Astrocyte (in vitro differentiated cells and primary cell): ENCODE measurements at regions not wholly inside any gene's neighbourhood (a gene's known extent, or its start where the extent isn't known, plus 50 kb on each side); places are given as distances from the start of the nearest gene placed in this dataset.
A peak's percentile ranks its signal among the peaks of the same experiment; 100 is the strongest.

Source experiments
- DNase-seq: peaks from one replicate; pipeline ENCODE4 v3.0.0-alpha.2; 2010; ENCODE audit warnings: low read depth
- FAIRE-seq: peaks from 2 replicates; lab custom pipeline; 2011; peaks lifted over from hg19 to GRCh38; lab: Jason Lieb, UNC
- H2AFZ ChIP-seq: 2 replicates; pipeline ENCODE4 v1.6.0; 2012; ENCODE audit warnings: low read depth, low read length, inconsistent platforms
- H3K27ac ChIP-seq: 2 replicates; pipeline ENCODE4 v1.5.1; 2011; ENCODE audit warnings: low read depth, low read length, inconsistent platforms
- H3K27me3 ChIP-seq: 2 replicates; pipeline ENCODE4 v1.6.0; 2011; ENCODE audit warnings: low read length, inconsistent platforms; ENCODE audit not compliant: insufficient read depth
- H3K36me3 ChIP-seq: 2 replicates; pipeline ENCODE4 v1.5.1; 2011; ENCODE audit warnings: low read length, inconsistent platforms; ENCODE audit not compliant: insufficient read depth
- H3K4me1 ChIP-seq: 2 replicates; pipeline ENCODE4 v1.5.1; 2011; ENCODE audit warnings: low read length, inconsistent platforms; ENCODE audit not compliant: insufficient read depth
- H3K4me2 ChIP-seq: 2 replicates; pipeline ENCODE4 v1.6.0; 2012; ENCODE audit warnings: low read length, inconsistent platforms
- H3K4me3 ChIP-seq: 2 replicates; pipeline ENCODE4 v1.5.1; 2011; ENCODE audit warnings: low read depth, mild to moderate bottlenecking, low read length, inconsistent platforms; ENCODE audit not compliant: insufficient read depth
- H3K79me2 ChIP-seq: 2 replicates; pipeline ENCODE4 v1.6.0; 2012; ENCODE audit warnings: mild to moderate bottlenecking, low read length, inconsistent platforms; ENCODE audit not compliant: insufficient read depth
- H3K9ac ChIP-seq: 2 replicates; pipeline ENCODE4 v1.6.0; 2012; ENCODE audit warnings: mild to moderate bottlenecking, low read length, inconsistent platforms
- H3K9me3 ChIP-seq: 2 replicates; pipeline ENCODE4 v1.5.1; 2012; ENCODE audit warnings: low read depth, mild to moderate bottlenecking, low read length, inconsistent platforms; ENCODE audit not compliant: insufficient read depth
- H4K20me1 ChIP-seq: 2 replicates; pipeline ENCODE4 v1.6.0; 2012; ENCODE audit warnings: low read length, inconsistent platforms; ENCODE audit not compliant: insufficient read depth
- H3K27ac Mint-ChIP-seq: one replicate; pipeline ENCODE4 v1.8.0; 2021; ENCODE audit warnings: mild to moderate bottlenecking, mixed read lengths; ENCODE audit not compliant: unreplicated experiment
- H3K27me3 Mint-ChIP-seq: one replicate; pipeline ENCODE4 v1.8.0; 2021; ENCODE audit warnings: low read depth, mixed read lengths; ENCODE audit not compliant: unreplicated experiment
- H3K36me3 Mint-ChIP-seq: one replicate; pipeline ENCODE4 v1.8.0; 2021; ENCODE audit warnings: low read depth, mixed read lengths; ENCODE audit not compliant: unreplicated experiment
- H3K4me1 Mint-ChIP-seq: one replicate; pipeline ENCODE4 v1.8.0; 2021; ENCODE audit warnings: low read depth, mixed read lengths; ENCODE audit not compliant: unreplicated experiment
- H3K4me3 Mint-ChIP-seq: one replicate; pipeline ENCODE4 v1.8.0; 2021; ENCODE audit warnings: mild to moderate bottlenecking, moderate library complexity, mixed read lengths; ENCODE audit not compliant: unreplicated experiment
- H3K9me3 Mint-ChIP-seq: one replicate; pipeline ENCODE4 v1.8.0; 2021; ENCODE audit warnings: mild to moderate bottlenecking, mixed read lengths; ENCODE audit not compliant: unreplicated experiment
- CTCF ChIP-seq: IDR thresholded peaks from 2 replicates; pipeline ENCODE4 v1.5.1; 2011; ENCODE audit warnings: low read depth, mild to moderate bottlenecking, inconsistent platforms, low read length, moderate library complexity; ENCODE audit not compliant: insufficient read depth
- EZH2 ChIP-seq: IDR thresholded peaks from 2 replicates; pipeline ENCODE4 v1.6.1; 2012; ENCODE audit warnings: mild to moderate bottlenecking, low read length, inconsistent platforms; ENCODE audit not compliant: insufficient read depth

- no peaks in the 10 kb centered on the region for H3K36me3 Mint-ChIP-seq
Measured at GRCh38 chr17:72373910-72374741, 253.3 kb downstream of the SOX9 start.

GRCh38 chr17:72376526-72377345, 255.9 kb downstream of the SOX9 start:
- H2AFZ ChIP-seq, result no peak overlapping the region
- no peaks in the 10 kb centered on the region for H3K4me1 Mint-ChIP-seq
- no peak overlapping the region for H3K4me2 ChIP-seq
- no peak overlapping the region for H3K27ac ChIP-seq
- H3K27ac Mint-ChIP-seq, result no peak overlapping the region
- no peaks in the 10 kb centered on the region for H3K79me2 ChIP-seq
- no peaks in the 10 kb centered on the region for H3K36me3 ChIP-seq
- H3K9me3 Mint-ChIP-seq, result peaks cover 4% of the 10 kb centered on the region
- no peak for FAIRE-seq
- TF ChIP-seq EZH2 (no peak), CTCF (no peak)
- no peak overlapping the region for H3K4me3 Mint-ChIP-seq
- peaks cover 11% of the 10 kb centered on the region for H3K4me1 ChIP-seq
- no peaks in the 10 kb centered on the region for H3K36me3 Mint-ChIP-seq
- H3K27me3 Mint-ChIP-seq, result peaks cover 5% of the 10 kb centered on the region
- H4K20me1 ChIP-seq, result no peaks in the 10 kb centered on the region
- H3K4me3 ChIP-seq, result no peak overlapping the region
- H3K9me3 ChIP-seq, result no peaks in the 10 kb centered on the region
- no peak overlapping the region for H3K9ac ChIP-seq
- DNase-seq, result no peak
- H3K27me3 ChIP-seq, result no peaks in the 10 kb centered on the region

More at GRCh38 chr17:72373910-72374741, 253.3 kb downstream of the SOX9 start:
- DNase-seq (peak; percentile 50), FAIRE-seq (no peak)
- peaks cover 9% of the 10 kb centered on the region for H3K4me1 Mint-ChIP-seq
- Histone ChIP-seq H3K4me3 (no peak overlapping the region), H3K27me3 (no peaks in the 10 kb centered on the region), H3K4me2 (peak overlapping the region; percentile 32), H3K4me1 (peaks cover 19% of the 10 kb centered on the region), H3K79me2 (no peaks in the 10 kb centered on the region), H3K9me3 (no peaks in the 10 kb centered on the region), H3K27ac (no peak overlapping the region), H2AFZ (peak overlapping the region; percentile 6), H3K36me3 (no peaks in the 10 kb centered on the region), H3K9ac (no peak overlapping the region), H4K20me1 (no peaks in the 10 kb centered on the region)
- H3K9me3 Mint-ChIP-seq, result peaks cover 3% of the 10 kb centered on the region
- H3K4me3 Mint-ChIP-seq, result no peak overlapping the region
- peaks cover 5% of the 10 kb centered on the region for H3K27me3 Mint-ChIP-seq
- H3K27ac Mint-ChIP-seq, result no peak overlapping the region
- no peak for TF ChIP-seq CTCF
- TF ChIP-seq EZH2, result no peak
